Stimulated activated CD8-positive, alpha-beta memory T cell treated with anti-CD3 and anti-CD28 coated beads, Interleukin-7, amount 100 ng/mL, for 48 hours (primary cell): ENCODE measurements at regions not wholly inside any gene's neighbourhood (a gene's known extent, or its start where the extent isn't known, plus 50 kb on each side); places are given as distances from the start of the nearest gene placed in this dataset.
A peak's percentile ranks its signal among the peaks of the same experiment; 100 is the strongest.
"Not testable (repeated sequence)": the region's sequence is repeated elsewhere in the genome, so short reads cannot be mapped to it uniquely, and the experiment has no call there.

Experiments used
- DNase-seq, 2 donors: peaks; one replicate each; pipeline ENCODE4 v3.0.0-alpha.2; 2020; ENCODE audit warnings: low read depth in 1 of 2; ENCODE audit errors: extremely low read depth in 1 of 2

GRCh38 chr9:31390403-31391025, 993.9 kb upstream of the ACO1 start:
- DNase-seq: no peak

DNA sequence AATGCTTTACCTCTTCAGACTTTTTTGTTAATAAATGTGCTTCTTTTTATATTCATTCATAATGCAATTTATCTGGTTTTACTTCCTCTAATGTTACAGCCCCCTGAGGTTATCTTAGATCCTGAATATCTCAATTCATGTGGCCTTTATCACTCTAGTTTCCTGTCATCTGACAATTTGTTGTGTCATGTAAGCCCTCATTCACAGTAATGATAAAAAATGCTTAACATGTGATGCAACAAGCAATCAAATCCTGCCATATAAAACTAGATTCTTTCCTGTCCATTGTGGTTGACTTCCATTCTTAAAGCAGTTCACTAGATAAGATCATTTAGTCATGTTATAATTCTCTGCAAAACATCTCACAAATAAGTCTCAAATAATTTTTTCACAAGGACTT, 991.2 kb upstream of the ACO1 start:
- DNase-seq: no peak

DNA sequence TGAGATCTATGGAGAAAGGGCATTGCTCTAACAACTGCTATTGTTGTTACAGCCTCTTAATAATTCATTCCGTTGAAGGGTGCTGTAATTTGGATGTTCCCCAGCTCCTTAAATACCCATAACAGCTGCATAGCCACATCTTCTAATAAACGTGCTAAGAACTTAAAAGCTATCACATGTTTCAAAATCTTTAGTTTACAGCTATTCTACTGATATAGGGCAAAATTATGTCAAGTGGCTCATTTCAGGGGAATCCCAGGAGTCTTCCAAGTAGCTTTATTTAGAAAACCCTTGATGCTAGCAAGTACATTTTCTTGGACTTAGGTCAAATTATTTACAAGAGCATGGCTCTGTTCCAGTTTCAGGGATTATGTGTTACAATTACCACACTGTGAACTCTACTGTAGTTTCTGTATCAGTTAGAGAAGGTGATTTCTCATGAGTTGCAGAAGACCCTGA, 990.4 kb upstream of the ACO1 start:
- DNase-seq: no peak

GRCh38 chr9:31412081-31412480, 972.4 kb upstream of the ACO1 start:
- no peak for DNase-seq

- DNase-seq: no peak
Observed at GRCh38 chr9:31415164-31415563, 969.3 kb upstream of the ACO1 start.

GRCh38 chr9:31418419-31418818, 966.0 kb upstream of the ACO1 start:
- DNase-seq: no peak

DNA sequence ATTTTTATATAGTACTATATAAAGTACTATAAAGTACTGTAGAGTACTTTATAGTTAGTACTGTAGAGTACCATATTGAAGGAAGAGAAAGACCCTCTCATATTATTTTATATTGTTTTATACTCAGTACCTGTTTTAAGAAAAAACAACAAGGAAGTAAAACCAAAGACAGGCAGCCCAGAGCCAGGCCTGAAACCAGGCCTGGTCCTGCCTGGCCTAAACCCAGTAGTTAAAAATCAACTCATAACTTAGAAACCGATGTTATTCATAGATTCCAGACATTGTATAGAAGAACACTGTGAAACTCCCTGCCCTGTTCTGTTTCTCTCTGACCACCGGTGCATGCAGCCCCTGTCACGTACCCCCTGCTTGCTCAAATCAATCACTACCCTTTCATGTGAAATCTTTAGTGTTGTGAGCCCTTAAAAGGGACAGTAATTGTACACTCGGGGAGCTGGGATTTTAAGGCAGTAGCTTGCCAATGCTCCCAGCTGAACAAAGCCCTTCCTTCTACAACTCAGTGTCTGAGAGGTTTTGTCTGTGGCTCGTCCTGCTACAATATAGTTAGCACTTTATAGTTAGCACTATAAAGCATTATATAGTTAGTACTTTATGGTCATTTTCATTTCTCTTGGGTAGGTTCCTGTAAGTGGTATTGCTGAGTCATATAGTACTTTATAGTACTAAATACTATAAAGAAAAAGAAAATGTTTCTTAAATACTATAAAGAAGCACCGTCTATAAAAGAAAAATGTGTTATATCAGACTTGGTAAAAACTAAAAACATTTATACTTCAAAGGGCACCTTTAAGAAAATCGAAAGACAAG, 940.6 kb upstream of the ACO1 start:
- DNase-seq: not testable (repeated sequence)

DNA sequence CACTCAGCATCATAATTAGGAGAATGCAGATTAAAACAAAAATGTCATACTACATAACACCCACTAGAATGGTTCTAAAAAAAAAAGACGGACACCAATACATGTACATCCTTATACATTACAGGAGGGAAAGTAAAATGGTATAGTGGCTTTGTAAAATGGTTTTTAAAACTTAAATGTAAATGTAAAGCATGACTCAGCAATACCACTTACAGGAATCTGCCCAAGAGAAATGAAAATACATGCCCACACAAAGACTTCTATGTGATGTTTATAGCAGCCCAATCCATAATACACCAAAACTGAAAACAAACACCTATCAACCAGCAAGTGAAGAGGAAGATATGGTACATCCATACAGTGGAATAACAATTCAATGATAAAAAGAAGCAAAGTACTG, 939.1 kb upstream of the ACO1 start:
- no peak for DNase-seq

DNA sequence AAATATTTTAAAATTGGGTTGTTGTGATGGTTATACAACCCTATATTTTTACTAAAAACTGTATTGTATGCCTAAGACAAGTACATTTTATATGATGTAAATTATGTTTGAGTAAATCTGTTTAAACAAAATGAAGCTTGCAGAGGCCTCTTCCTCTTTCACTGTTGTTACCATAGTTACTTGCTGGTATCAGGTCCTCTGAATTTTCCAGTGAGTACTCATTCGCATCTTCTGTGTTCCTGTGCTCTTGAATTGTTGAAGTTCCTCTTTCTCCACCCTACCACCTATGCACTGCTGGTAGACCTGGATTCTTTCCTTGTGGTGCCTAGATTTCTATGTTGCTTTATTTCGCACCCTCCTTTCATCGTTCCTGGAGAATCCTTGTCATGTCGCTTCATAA, 938.5 kb upstream of the ACO1 start:
- no peak for DNase-seq

- DNase-seq: no peak
Observed at GRCh38 chr9:31467075-31467474, 917.4 kb upstream of the ACO1 start.

DNA sequence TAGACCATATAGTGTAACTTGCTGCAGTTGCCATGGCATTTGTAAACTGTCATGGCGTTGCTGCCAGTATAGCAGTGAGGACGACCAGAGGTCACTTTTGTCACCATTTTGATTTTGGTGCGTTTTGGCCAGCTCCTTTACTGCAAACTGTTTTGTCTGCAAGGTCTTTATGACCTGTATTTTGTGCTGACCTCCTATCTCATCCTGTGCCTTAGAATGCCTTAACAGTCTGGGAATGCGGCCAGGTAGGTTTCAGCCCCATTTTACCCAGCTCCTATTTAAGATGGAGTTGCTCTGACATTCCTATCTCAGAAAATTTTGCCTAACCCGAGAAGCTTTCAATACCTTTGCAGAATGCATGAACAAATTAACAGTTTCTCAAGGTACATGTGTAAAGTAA, 914.4 kb upstream of the ACO1 start:
- DNase-seq: no peak

- DNase-seq: no peak
Observed at GRCh38 chr9:31471010-31471409, 913.4 kb upstream of the ACO1 start.

DNA sequence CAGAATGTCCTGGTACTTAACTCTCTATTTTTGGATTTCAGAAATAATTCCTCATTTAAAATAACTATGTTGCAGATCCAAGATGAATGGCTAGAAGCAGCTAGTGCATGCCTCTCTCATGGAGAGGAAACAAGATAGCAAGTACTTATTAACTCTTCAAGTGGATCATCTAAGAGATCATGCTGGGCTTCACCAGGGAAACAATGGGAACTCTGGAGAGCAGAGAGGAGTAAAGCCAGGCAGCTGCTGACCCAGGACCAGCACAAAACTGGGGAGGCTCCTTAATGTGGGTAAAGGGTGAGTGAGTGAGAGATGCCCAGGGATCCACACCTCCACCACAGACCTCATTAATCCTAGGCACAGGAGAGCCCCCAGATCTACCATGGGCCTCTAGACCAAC, 897.8 kb upstream of the ACO1 start:
- DNase-seq: no peak

GRCh38 chr9:31490551-31491106, 893.8 kb upstream of the ACO1 start:
- no peak for DNase-seq

- no peak for DNase-seq
Observed at GRCh38 chr9:31492229-31492628, 892.2 kb upstream of the ACO1 start.

- no peak for DNase-seq
Observed at GRCh38 chr9:31500422-31500821, 884.0 kb upstream of the ACO1 start.

GRCh38 chr9:31519011-31519410, 865.4 kb upstream of the ACO1 start:
- peak in 1 of 2 donors; percentile 5 for DNase-seq

DNA sequence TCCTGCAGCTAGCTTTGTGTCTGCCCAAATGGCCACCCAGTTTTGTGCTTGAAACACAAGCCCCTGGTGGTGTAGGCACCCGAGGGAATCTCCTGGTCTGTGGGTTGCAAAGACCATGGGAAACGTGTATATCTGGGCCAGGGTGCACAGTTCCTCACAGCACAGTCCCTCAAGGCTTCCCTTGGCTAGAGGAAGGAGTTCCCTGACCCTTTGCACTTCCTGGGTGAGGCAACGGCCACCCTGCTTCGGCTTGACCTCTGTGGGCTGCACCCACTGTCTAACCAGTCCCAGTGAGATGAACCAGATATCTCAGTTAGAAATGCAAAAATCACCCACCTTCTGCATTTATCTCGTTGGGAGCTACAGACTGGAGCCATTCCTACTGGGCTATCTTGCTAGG, 865.0 kb upstream of the ACO1 start:
- DNase-seq: no peak

- DNase-seq: no peak
Observed at GRCh38 chr9:31519826-31520225, 864.6 kb upstream of the ACO1 start.

- no peak for DNase-seq
Observed at GRCh38 chr9:31520301-31521085, 864.0 kb upstream of the ACO1 start.

DNA sequence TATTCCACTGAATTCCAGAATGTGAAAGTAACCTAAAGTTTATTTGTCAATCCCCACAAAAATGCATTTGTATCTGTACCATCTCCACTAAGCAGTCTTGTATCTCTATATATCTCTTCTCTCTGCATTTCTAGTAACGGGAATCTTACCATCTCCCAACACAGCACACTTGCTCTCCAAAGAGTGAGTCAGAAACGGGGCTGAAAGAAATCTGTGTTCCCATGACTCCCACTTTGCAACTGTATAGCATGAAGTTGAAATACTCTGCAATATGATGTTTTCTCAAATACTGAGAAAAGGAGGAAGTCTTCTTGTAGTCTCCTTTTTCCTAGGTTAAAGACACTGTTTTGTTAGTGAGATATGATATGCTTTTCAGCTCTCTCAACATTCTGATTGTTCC, 848.8 kb upstream of the ACO1 start:
- no peak for DNase-seq
